ENCODE measurements at regions not wholly inside any gene's neighbourhood (a gene's known extent, or its start where the extent isn't known, plus 50 kb on each side); places are given as distances from the start of the nearest gene placed in this dataset.

DNA sequence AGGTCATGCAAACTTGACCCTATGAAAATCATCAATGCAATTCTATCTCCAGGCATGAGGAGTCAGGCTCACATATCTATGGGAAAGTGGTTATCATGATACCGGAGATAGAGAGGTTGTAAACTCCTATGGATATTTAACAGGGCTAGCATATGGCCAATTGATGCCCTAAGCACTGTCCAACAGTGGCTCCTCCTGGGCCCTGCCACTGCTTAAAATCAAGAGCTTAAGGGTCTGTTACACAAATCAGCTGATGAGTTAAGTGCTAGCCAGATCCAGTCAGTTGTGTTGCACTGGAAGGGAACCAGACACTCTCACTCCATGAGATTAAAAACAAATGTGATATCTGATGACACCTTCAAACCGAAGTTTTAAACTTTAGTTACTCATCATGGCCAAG, 337.6 kb downstream of the STIM2 start:
- intact Hi-C loops (cut with DNase I), result no loop called here
- no peak for ATAC-seq
- H3K27ac ChIP-seq, result no peak overlapping the region
- no peak overlapping the region for H3K4me3 ChIP-seq
- no peaks in the 10 kb centered on the region for H3K4me1 ChIP-seq
- WGBS, 2 donors, result 39 to 40% methylated on average over 2 of the region's 2 CpGs
- DNase-seq, result no peak
- H3K36me3 ChIP-seq (replicated peaks in 1 of 2; ENCODE audit: insufficient read depth in 1 of 2, low read depth in 2 of 2), result no peaks in the 10 kb centered on the region
- no peaks in the 10 kb centered on the region for H3K27me3 ChIP-seq
- TF ChIP-seq CTCF (IDR thresholded peaks at IDR 0.05) (no peak), POLR2A (IDR thresholded peaks at IDR 0.05) (no peak)
- no peaks in the 10 kb centered on the region for H3K9me3 ChIP-seq

DNA sequence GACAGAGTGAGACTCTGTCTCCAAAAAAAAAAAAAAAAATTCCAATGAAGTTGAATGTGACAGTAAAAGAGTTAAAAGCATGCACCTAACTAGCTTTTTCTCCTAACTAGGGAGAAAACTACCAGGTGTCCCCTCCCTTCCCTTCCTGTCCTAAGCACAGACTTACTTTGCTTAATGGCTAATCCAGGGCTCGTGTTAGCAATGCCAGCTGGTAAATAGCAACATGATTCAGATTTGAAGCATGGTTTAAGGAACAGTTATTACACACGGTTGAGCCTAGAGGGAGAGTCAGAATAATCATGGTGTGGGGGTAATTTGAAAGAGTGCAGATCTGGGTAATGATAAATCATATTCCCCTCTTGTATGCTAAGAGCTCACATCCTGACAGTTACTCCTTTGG, 338.3 kb downstream of the STIM2 start:
- H3K36me3 ChIP-seq (replicated peaks in 1 of 2; ENCODE audit: insufficient read depth in 1 of 2, low read depth in 2 of 2), result no peaks in the 10 kb centered on the region
- no peaks in the 10 kb centered on the region for H3K4me1 ChIP-seq
- intact Hi-C loops (cut with DNase I), result no loop called here
- TF ChIP-seq CTCF (IDR thresholded peaks at IDR 0.05) (no peak), POLR2A (IDR thresholded peaks at IDR 0.05) (no peak)
- H3K4me3 ChIP-seq, result no peak overlapping the region
- no peaks in the 10 kb centered on the region for H3K27me3 ChIP-seq
- no peaks in the 10 kb centered on the region for H3K9me3 ChIP-seq
- ATAC-seq, result no peak
- WGBS, 2 donors, result 23 to 46% methylated on average over 2 of the region's 2 CpGs
- no peak for DNase-seq
- no peak overlapping the region for H3K27ac ChIP-seq

- ATAC-seq, result no peak
- intact Hi-C loops (cut with DNase I), result no loop called here
- no peak overlapping the region for H3K27ac ChIP-seq
- H3K36me3 ChIP-seq (replicated peaks in 1 of 2; ENCODE audit: insufficient read depth in 1 of 2, low read depth in 2 of 2), result no peaks in the 10 kb centered on the region
- TF ChIP-seq CTCF (IDR thresholded peaks at IDR 0.05), result no peak
- TF ChIP-seq POLR2A (IDR thresholded peaks at IDR 0.05), result no peak
- no peaks in the 10 kb centered on the region for H3K9me3 ChIP-seq
- H3K4me3 ChIP-seq, result no peak overlapping the region
- no peaks in the 10 kb centered on the region for H3K27me3 ChIP-seq
- no peak for DNase-seq
- no peaks in the 10 kb centered on the region for H3K4me1 ChIP-seq
Measured at GRCh38 chr4:27206009-27206408, 345.4 kb downstream of the STIM2 start.

- WGBS, 2 donors, result 47 to 54% methylated on average over 4 of the region's 4 CpGs
- TF ChIP-seq CTCF (IDR thresholded peaks at IDR 0.05), result no peak
- TF ChIP-seq POLR2A (IDR thresholded peaks at IDR 0.05), result no peak
Measured at GRCh38 chr4:27210956-27211355, 350.3 kb downstream of the STIM2 start.

DNA sequence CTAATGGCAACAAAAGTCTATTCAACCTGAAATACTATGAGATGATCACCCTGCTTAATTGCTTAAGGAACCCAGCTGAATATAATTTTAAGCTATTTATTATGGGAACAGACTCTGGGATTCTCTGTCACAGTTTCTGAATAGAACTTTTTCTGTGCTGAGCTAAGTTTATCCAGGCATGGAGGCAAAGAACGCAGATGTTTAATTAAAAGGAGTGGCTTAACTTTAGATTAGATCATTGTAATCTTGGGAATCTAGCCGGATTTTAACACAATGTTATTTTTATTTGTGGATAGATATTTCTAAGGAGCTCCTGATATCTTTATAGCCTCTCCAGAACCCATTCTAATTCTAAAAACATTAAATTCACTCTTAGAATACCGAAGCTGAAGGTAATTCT, 353.4 kb downstream of the STIM2 start:
- no peak for TF ChIP-seq CTCF (IDR thresholded peaks at IDR 0.05)
- no peak for TF ChIP-seq POLR2A (IDR thresholded peaks at IDR 0.05)
- H3K4me3 ChIP-seq, result no peak overlapping the region
- no peaks in the 10 kb centered on the region for H3K27me3 ChIP-seq
- H3K9me3 ChIP-seq, result no peaks in the 10 kb centered on the region
- no peak for ATAC-seq
- intact Hi-C loops (cut with DNase I), result no loop called here
- no peak overlapping the region for H3K27ac ChIP-seq
- 63 to 77% methylated on average over 3 of the region's 3 CpGs for WGBS, 2 donors
- H3K36me3 ChIP-seq (replicated peaks in 1 of 2; ENCODE audit: insufficient read depth in 1 of 2, low read depth in 2 of 2), result no peaks in the 10 kb centered on the region
- DNase-seq, result no peak
- no peaks in the 10 kb centered on the region for H3K4me1 ChIP-seq

More at GRCh38 chr4:27210956-27211355, 350.3 kb downstream of the STIM2 start:
- no peak overlapping the region for H3K4me3 ChIP-seq
- DNase-seq (no peak), ATAC-seq (no peak)
- H3K27ac ChIP-seq, result no peak overlapping the region
- H3K36me3 ChIP-seq (replicated peaks in 1 of 2; ENCODE audit: insufficient read depth in 1 of 2, low read depth in 2 of 2), result no peaks in the 10 kb centered on the region
- no peaks in the 10 kb centered on the region for H3K27me3 ChIP-seq
- H3K9me3 ChIP-seq, result no peaks in the 10 kb centered on the region
- intact Hi-C loops (cut with DNase I), result no loop called here
- no peaks in the 10 kb centered on the region for H3K4me1 ChIP-seq

All from body of pancreas (tissue), 4 donors.